PFSK-1 (cell line): ENCODE measurements at regions not wholly inside any gene's neighbourhood (a gene's known extent, or its start where the extent isn't known, plus 50 kb on each side); places are given as distances from the start of the nearest gene placed in this dataset.

Experiments used
- FOXP2 ChIP-seq: optimal IDR thresholded peaks from 2 replicates; pipeline ENCODE3; 2011; ENCODE audit warnings: borderline replicate concordance, control low read depth, inconsistent platforms; ENCODE audit not compliant: insufficient read depth; ENCODE audit errors: extremely low read length, extremely low read depth
- POLR2AphosphoS5 ChIP-seq: IDR thresholded peaks from 2 replicates; pipeline ENCODE4 v1.6.1; 2012; ENCODE audit warnings: low read depth, mild to moderate bottlenecking, control low read depth, low read length, moderate library complexity
- SIN3A ChIP-seq: IDR thresholded peaks from 2 replicates; pipeline ENCODE4 v1.6.1; 2012; ENCODE audit warnings: mild to moderate bottlenecking, low read length, moderate library complexity, borderline replicate concordance; ENCODE audit not compliant: insufficient read depth
- TAF1 ChIP-seq: IDR thresholded peaks from 2 replicates; pipeline ENCODE4 v1.6.1; 2012; ENCODE audit warnings: low read length, control low read depth, borderline replicate concordance; ENCODE audit not compliant: insufficient read depth
- TF ChIP-seq, protein P1 (sequence below), 2 experiments: IDR thresholded peaks; 2 replicates each; pipeline versions ENCODE4 v1.6.1 to v1.8.0; 2011 to 2012; ENCODE audit warnings: low read depth in 2 of 2, low read length in 2 of 2, control low read depth in 1 of 2, inconsistent platforms in 1 of 2, mild to moderate bottlenecking in 1 of 2, moderate library complexity in 1 of 2; ENCODE audit not compliant: insufficient read depth in 1 of 2

DNA sequence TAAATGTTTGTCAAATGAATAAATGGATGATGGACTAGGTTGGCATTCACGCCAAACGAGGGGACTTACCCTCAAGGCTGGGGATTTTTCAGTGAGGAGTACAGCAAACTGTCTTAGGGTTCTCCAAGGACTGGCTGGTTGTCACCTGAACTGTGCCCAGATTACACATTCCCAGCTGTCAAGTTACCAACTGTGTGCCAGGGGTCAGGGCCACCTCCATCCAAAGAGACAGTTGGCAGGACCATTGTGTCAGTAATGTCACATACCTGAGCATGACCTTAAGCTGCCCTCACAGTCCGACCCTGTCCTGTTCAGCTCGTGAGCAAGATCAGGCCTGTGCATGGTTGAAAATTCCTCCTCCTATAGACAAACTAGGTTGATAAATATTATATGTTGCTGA lies 116.7 kb downstream of the MID1IP1 start:
- TF ChIP-seq, protein P1, sequence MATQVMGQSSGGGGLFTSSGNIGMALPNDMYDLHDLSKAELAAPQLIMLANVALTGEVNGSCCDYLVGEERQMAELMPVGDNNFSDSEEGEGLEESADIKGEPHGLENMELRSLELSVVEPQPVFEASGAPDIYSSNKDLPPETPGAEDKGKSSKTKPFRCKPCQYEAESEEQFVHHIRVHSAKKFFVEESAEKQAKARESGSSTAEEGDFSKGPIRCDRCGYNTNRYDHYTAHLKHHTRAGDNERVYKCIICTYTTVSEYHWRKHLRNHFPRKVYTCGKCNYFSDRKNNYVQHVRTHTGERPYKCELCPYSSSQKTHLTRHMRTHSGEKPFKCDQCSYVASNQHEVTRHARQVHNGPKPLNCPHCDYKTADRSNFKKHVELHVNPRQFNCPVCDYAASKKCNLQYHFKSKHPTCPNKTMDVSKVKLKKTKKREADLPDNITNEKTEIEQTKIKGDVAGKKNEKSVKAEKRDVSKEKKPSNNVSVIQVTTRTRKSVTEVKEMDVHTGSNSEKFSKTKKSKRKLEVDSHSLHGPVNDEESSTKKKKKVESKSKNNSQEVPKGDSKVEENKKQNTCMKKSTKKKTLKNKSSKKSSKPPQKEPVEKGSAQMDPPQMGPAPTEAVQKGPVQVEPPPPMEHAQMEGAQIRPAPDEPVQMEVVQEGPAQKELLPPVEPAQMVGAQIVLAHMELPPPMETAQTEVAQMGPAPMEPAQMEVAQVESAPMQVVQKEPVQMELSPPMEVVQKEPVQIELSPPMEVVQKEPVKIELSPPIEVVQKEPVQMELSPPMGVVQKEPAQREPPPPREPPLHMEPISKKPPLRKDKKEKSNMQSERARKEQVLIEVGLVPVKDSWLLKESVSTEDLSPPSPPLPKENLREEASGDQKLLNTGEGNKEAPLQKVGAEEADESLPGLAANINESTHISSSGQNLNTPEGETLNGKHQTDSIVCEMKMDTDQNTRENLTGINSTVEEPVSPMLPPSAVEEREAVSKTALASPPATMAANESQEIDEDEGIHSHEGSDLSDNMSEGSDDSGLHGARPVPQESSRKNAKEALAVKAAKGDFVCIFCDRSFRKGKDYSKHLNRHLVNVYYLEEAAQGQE (IDR thresholded peaks at IDR 0.05; ENCODE audit: insufficient read depth in 1 of 2, low read depth in 2 of 2, low read length in 2 of 2), result no peak
- TF ChIP-seq SIN3A (no peak), POLR2AphosphoS5 (no peak), TAF1 (no peak), FOXP2 (no peak)

DNA sequence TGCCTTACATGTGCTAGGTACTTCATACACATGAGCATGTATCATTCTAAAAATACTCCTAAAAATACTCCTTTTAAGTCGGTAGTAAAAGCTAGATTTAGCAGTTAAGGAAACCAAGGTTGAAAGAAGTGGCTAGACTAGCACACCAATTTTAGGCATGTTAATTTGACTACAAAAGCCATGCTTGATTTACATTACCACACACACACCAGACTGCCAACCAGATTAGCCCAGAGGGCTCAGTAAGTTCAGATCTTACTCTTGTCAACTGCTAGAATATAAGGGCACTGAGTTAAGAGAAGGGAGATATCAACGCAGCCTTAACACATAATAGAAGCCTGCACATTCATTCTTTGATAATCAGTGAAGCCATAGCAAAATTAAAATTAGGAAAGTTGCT lies 117.9 kb downstream of the MID1IP1 start:
- TF ChIP-seq SIN3A, result no peak
- TF ChIP-seq POLR2AphosphoS5, result no peak
- no peak for TF ChIP-seq TAF1
- TF ChIP-seq, protein P1 (IDR thresholded peaks at IDR 0.05; ENCODE audit: insufficient read depth in 1 of 2, low read depth in 2 of 2, low read length in 2 of 2), result no peak
- no peak for TF ChIP-seq FOXP2

DNA sequence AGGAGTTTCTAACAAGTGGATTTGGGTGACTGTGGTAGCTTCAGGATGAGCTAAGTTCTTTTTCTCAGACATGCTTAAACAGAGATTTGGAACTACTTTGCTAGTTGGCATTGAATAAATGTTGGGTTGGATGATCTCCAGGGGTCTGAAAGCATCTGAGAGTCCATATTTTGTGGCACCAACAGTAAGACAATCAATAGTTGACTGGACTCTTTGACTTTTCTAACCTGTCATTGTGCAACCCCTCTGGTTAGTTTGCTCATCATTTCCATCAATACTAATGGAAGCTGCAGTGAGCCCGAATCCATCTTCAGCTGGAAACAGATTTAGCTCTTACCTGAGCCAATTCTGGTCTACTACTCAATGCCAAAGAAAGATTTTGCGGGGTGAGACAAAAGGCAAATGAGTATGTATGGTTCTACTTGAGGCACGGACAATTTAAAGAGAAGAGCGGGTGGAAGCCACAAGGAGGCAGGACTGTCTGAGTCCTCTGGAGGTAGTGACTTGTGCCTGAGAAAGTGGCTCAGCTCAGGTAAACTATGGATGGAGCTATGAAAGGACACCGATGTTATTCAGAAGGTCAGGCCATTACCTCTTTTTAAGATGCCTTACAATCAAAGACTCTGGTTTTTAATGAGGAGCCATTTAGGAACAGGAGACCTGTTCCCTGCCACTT lies 118.7 kb downstream of the MID1IP1 start:
- no peak for TF ChIP-seq POLR2AphosphoS5
- no peak for TF ChIP-seq SIN3A
- no peak for TF ChIP-seq FOXP2
- TF ChIP-seq, protein P1 (IDR thresholded peaks at IDR 0.05; ENCODE audit: insufficient read depth in 1 of 2, low read depth in 2 of 2, low read length in 2 of 2), result no peak
- no peak for TF ChIP-seq TAF1

DNA sequence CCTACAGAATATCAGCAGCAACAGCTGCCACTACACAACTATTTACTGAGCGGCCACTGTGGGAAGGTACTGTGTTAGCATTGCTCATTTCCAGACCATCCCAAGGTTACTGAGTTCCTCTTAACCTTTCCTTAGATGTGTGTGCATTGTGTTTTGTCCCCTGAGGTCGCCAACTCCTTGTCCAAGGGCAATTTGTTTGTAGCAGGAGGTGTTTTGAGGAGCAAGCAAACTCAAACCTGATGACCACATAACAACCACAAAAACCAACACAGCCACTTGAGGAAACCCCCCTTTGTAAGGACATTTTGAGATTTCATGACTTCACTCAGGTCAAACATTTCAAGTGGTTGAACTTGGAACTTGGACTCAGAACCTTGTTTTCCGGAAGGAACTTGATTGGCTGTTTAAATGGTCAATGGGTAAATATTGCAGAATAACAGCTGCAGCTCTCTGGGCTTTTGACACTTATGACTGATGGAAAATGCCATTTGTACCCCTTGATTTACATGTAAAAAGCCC lies 122.3 kb downstream of the MID1IP1 start:
- TF ChIP-seq POLR2AphosphoS5 (no peak), TAF1 (no peak), SIN3A (no peak), FOXP2 (no peak)
- TF ChIP-seq, protein P1 (IDR thresholded peaks at IDR 0.05; ENCODE audit: insufficient read depth in 1 of 2, low read depth in 2 of 2, low read length in 2 of 2), result no peak
